GM12878 (cell line): ENCODE measurements at regions not wholly inside any gene's neighbourhood (a gene's known extent, or its start where the extent isn't known, plus 50 kb on each side); places are given as distances from the start of the nearest gene placed in this dataset.

ENCODE experiments used
- ATAC-seq: fragments of 200-7000 bp; cut with Tn5 transposase; 3 replicates; pipeline ENCODE4 v1.9.1; 2020; ENCODE audit warnings: mild to moderate bottlenecking, moderate library complexity
- BruUV-seq: library from RNA; stranded (reverse); fragments of 400-500 nt; replicated peaks from 2 replicates; lab custom pipeline; 2021; lab: Mats Ljungman, UMichigan
- CTCF ChIA-PET: fragments of 300-600 bp; sonication (Branson Sonifier 250); formaldehyde crosslinking; extraction: SDS; loops from one replicate; lab custom pipeline; 2021; ENCODE audit warnings: inconsistent platforms; lab: Yijun Ruan, JAX
- POLR2A ChIA-PET: fragments of 350-600 bp; formaldehyde crosslinking; extraction: SDS; loops from one replicate; lab custom pipeline; 2021; ENCODE audit warnings: inconsistent platforms; lab: Charles Lee
- RAD21 ChIA-PET: fragments of 300-600 bp; sonication (Branson Sonifier 250); formaldehyde crosslinking; loops from one replicate; lab custom pipeline; 2023; ENCODE audit warnings: antibody characterized with exemption; ENCODE audit not compliant: unreplicated experiment; lab: Charles Lee
- SMC1A ChIA-PET: fragments of 300-600 bp; sonication (Branson Sonifier 250); formaldehyde crosslinking; loops from one replicate; lab custom pipeline; 2023; ENCODE audit not compliant: unreplicated experiment, uncharacterized antibody; lab: Charles Lee
- DNase-seq: peaks from one replicate; pipeline ENCODE4 v3.0.0-alpha.2; 2011; ENCODE audit warnings: low read depth, low spot score
- FAIRE-seq: peaks from 3 replicates; lab custom pipeline; 2011; peaks lifted over from hg19 to GRCh38; lab: Jason Lieb, UNC
- H2AFZ ChIP-seq: 2 replicates; pipeline ENCODE4 v1.6.0; 2011; ENCODE audit warnings: low read depth, low read length, control low read depth; ENCODE audit not compliant: control insufficient read depth
- H3K27ac ChIP-seq: 2 replicates; pipeline ENCODE4 v1.5.1; 2011; ENCODE audit warnings: control low read depth; ENCODE audit not compliant: control insufficient read depth, insufficient read depth
- H3K27me3 ChIP-seq, 2 experiments: replicated peaks in 1 of 2; 2 replicates each; pipeline versions ENCODE4 v1.6.0 to v1.6.1; 2011; ENCODE audit warnings: low read length in 1 of 2; ENCODE audit not compliant: control insufficient read depth in 2 of 2, insufficient read depth in 2 of 2
- H3K36me3 ChIP-seq, 2 experiments: 2 replicates each; pipeline ENCODE4 v1.5.1; 2011; ENCODE audit warnings: low read length in 1 of 2; ENCODE audit not compliant: control insufficient read depth in 2 of 2, insufficient read depth in 2 of 2
- H3K4me1 ChIP-seq: 2 replicates; pipeline ENCODE4 v1.6.1; 2011; ENCODE audit warnings: mild to moderate bottlenecking, low read length, moderate library complexity, mixed read lengths; ENCODE audit not compliant: control insufficient read depth, insufficient read depth
- H3K4me2 ChIP-seq: 2 replicates; pipeline ENCODE4 v1.6.0; 2011; ENCODE audit warnings: control low read depth; ENCODE audit not compliant: control insufficient read depth, insufficient read depth
- H3K4me3 ChIP-seq: fragments of 200-600 bp; sonication (generic); 2 replicates; pipeline ENCODE4 v1.5.1; 2016
- H3K79me2 ChIP-seq: 2 replicates; pipeline ENCODE4 v1.6.0; 2011; ENCODE audit warnings: low read length; ENCODE audit not compliant: control insufficient read depth, insufficient read depth
- H3K9ac ChIP-seq: 2 replicates; pipeline ENCODE4 v1.8.0; 2011; ENCODE audit warnings: low read length, control low read depth, mixed read lengths; ENCODE audit not compliant: control insufficient read depth, insufficient read depth
- H3K9me3 ChIP-seq: replicated peaks from 3 replicates; pipeline ENCODE4 v1.5.1; 2011; ENCODE audit warnings: mild to moderate bottlenecking, low read length; ENCODE audit not compliant: control insufficient read depth, insufficient read depth
- H4K20me1 ChIP-seq: 2 replicates; pipeline ENCODE4 v1.6.0; 2011; ENCODE audit not compliant: control insufficient read depth, insufficient read depth
- BRCA1 ChIP-seq: IDR thresholded peaks from 2 replicates; pipeline ENCODE4 v1.6.1; 2011; ENCODE audit warnings: low read depth, low read length, improper control_type of control experiment
- EP300 ChIP-seq, 2 experiments: fragments of 150-350 bp in 1 of 2; IDR thresholded peaks; 2 replicates each; pipeline ENCODE4 v1.6.1; 2011 to 2012; ENCODE audit warnings: low read depth in 2 of 2, low read length in 2 of 2, borderline replicate concordance in 1 of 2, improper control_type of control experiment in 1 of 2, inconsistent platforms in 1 of 2; ENCODE audit not compliant: control insufficient read depth in 1 of 2
- FOS ChIP-seq: IDR thresholded peaks from 3 replicates; pipeline ENCODE4 v1.6.1; 2011; ENCODE audit warnings: borderline replicate concordance; ENCODE audit not compliant: insufficient read length; ENCODE audit errors: extremely low read depth
- GABPA ChIP-seq: IDR thresholded peaks from 2 replicates; pipeline ENCODE4 v1.6.1; 2014; ENCODE audit warnings: antibody characterized with exemption, low read depth, mild to moderate bottlenecking, inconsistent platforms
- KAT2A ChIP-seq: conservative IDR thresholded peaks from 2 replicates; pipeline ENCODE4 v1.6.1; 2011; ENCODE audit warnings: low read depth, low read length; ENCODE audit not compliant: control insufficient read depth
- PML ChIP-seq: IDR thresholded peaks from 2 replicates; pipeline ENCODE4 v1.6.1; 2012; ENCODE audit warnings: low read length, inconsistent platforms
- WRNIP1 ChIP-seq: IDR thresholded peaks from 2 replicates; pipeline ENCODE4 v1.6.1; 2011; ENCODE audit warnings: low read depth, low read length, improper control_type of control experiment, borderline replicate concordance
- ZNF384 ChIP-seq: IDR thresholded peaks from 2 replicates; pipeline ENCODE4 v1.6.1; 2012; ENCODE audit warnings: low read depth, mild to moderate bottlenecking, low read length, improper control_type of control experiment, borderline replicate concordance
- ZNF622 ChIP-seq: fragments of 450-650 bp; IDR thresholded peaks from 2 replicates; pipeline ENCODE4 v1.6.1; 2017; ENCODE audit warnings: mild to moderate bottlenecking, inconsistent platforms
- WGBS: methylation state at CpG from one replicate; pipeline ENCODE4 v1.1.6; 2016; ENCODE audit warnings: low lambda C conversion rate; ENCODE audit not compliant: insufficient replicate concordance, insufficient coverage; ENCODE audit errors: missing lambda C conversion rate; 5-methylcytosine and 5-hydroxymethylcytosine counted together
- in situ Hi-C: fragments of 300-500 bp; cut with MboI; formaldehyde crosslinking; loops from 9 replicates; pipeline ENCODE4 v1.14.3; 2018; ENCODE audit warnings: mixed read lengths
- intact Hi-C: fragments of 100-400 bp; cut with micrococcal nuclease; formaldehyde crosslinking; loops from one replicate; pipeline ENCODE4 v1.14.2; 2022; ENCODE audit not compliant: unreplicated experiment
- TF ChIP-seq, protein P1 (sequence below): IDR thresholded peaks from 2 replicates; pipeline ENCODE4 v1.6.1; 2012; ENCODE audit warnings: mild to moderate bottlenecking, low read depth, low read length

DNA sequence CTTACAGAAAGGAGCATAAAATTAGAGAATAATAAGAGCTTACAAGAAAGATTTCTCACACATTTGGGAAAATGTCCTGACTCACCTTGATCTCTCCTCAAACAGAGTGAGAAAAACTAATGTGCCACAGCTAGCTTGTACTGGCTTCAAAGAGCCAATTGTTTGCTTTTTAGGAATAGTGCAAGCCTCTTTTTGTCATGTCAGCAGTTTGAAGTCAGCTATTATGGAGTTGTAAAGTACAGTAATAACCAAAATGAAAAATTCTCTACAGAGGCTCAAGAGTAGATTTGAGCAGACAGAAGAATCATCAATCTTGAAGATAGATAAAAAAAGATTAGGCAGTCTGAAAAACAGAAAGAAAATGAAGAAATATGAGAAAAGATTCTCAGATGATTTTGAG lies 313.4 kb upstream of the GPR149 start:
- no peaks in the 10 kb centered on the region for H3K9me3 ChIP-seq
- FAIRE-seq: no peak
- H3K9ac ChIP-seq: no peak overlapping the region
- DNase-seq: no peak
- no peaks in the 10 kb centered on the region for H3K36me3 ChIP-seq
- CTCF ChIA-PET: no interaction called here
- H3K27me3 ChIP-seq: no peaks in the 10 kb centered on the region
- H4K20me1 ChIP-seq: no peaks in the 10 kb centered on the region
- H3K4me3 ChIP-seq: no peak overlapping the region
- no peaks in the 10 kb centered on the region for H3K4me1 ChIP-seq
- in situ Hi-C loops: no loop called here
- H2AFZ ChIP-seq: no peak overlapping the region
- no TSS peak for BruUV-seq
- H3K4me2 ChIP-seq: no peak overlapping the region
- SMC1A ChIA-PET: no interaction called here
- TF ChIP-seq ZNF384 (no peak), BRCA1 (no peak)
- RAD21 ChIA-PET: no interaction called here
- ATAC-seq: no peak
- no peak overlapping the region for H3K27ac ChIP-seq
- intact Hi-C loops: no loop called here
- POLR2A ChIA-PET: no interaction called here
- H3K79me2 ChIP-seq: no peaks in the 10 kb centered on the region

DNA sequence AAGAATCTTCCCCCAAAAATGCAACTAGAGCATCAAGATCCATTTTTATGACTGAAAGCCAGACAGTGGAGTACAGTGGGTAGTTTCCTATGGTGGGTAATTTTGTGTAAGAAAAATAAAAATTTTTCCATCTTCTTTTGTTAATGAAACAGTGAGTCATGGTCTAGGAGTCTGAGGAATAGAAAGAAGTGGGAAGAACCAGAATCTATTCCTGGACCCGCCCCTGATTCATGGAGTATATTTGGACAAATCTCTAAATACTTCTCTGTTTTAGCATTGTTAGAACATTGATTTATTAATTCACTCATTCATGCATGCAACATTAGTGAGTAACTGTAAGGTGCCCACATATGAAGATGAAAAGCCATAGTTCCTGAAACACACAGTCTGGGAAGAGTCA lies 304.5 kb upstream of the GPR149 start:
- BruUV-seq: no TSS peak
- no peaks in the 10 kb centered on the region for H3K27me3 ChIP-seq
- no peak overlapping the region for H2AFZ ChIP-seq
- no peak for DNase-seq
- in situ Hi-C loops (no loop called here), intact Hi-C loops (no loop called here)
- no peaks in the 10 kb centered on the region for H4K20me1 ChIP-seq
- ATAC-seq: no peak
- no peak overlapping the region for H3K9ac ChIP-seq
- FAIRE-seq: no peak
- ChIA-PET CTCF (no interaction called here), SMC1A (no interaction called here), POLR2A (no interaction called here), RAD21 (no interaction called here)
- no peak overlapping the region for H3K4me3 ChIP-seq
- no peaks in the 10 kb centered on the region for H3K9me3 ChIP-seq
- WGBS: 57% methylated on average over 1 of the region's 1 CpG
- no peaks in the 10 kb centered on the region for H3K36me3 ChIP-seq
- H3K79me2 ChIP-seq: no peaks in the 10 kb centered on the region
- no peak overlapping the region for H3K4me2 ChIP-seq
- H3K4me1 ChIP-seq: no peaks in the 10 kb centered on the region
- no peak for TF ChIP-seq PML
- no peak for TF ChIP-seq ZNF622
- no peak for TF ChIP-seq FOS
- no peak for TF ChIP-seq KAT2A
- TF ChIP-seq, protein P1, sequence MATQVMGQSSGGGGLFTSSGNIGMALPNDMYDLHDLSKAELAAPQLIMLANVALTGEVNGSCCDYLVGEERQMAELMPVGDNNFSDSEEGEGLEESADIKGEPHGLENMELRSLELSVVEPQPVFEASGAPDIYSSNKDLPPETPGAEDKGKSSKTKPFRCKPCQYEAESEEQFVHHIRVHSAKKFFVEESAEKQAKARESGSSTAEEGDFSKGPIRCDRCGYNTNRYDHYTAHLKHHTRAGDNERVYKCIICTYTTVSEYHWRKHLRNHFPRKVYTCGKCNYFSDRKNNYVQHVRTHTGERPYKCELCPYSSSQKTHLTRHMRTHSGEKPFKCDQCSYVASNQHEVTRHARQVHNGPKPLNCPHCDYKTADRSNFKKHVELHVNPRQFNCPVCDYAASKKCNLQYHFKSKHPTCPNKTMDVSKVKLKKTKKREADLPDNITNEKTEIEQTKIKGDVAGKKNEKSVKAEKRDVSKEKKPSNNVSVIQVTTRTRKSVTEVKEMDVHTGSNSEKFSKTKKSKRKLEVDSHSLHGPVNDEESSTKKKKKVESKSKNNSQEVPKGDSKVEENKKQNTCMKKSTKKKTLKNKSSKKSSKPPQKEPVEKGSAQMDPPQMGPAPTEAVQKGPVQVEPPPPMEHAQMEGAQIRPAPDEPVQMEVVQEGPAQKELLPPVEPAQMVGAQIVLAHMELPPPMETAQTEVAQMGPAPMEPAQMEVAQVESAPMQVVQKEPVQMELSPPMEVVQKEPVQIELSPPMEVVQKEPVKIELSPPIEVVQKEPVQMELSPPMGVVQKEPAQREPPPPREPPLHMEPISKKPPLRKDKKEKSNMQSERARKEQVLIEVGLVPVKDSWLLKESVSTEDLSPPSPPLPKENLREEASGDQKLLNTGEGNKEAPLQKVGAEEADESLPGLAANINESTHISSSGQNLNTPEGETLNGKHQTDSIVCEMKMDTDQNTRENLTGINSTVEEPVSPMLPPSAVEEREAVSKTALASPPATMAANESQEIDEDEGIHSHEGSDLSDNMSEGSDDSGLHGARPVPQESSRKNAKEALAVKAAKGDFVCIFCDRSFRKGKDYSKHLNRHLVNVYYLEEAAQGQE: no peak
- TF ChIP-seq EP300 (IDR thresholded peaks at IDR 0.05; ENCODE audit: borderline replicate concordance in 1 of 2, control insufficient read depth in 1 of 2, low read depth in 2 of 2, low read length in 2 of 2): no peak
- no peak for TF ChIP-seq GABPA
- TF ChIP-seq WRNIP1: no peak
- H3K27ac ChIP-seq: no peak overlapping the region
